ENCODE measurements at regions not wholly inside any gene's neighbourhood (a gene's known extent, or its start where the extent isn't known, plus 50 kb on each side); places are given as distances from the start of the nearest gene placed in this dataset.
"Not testable (repeated sequence)": the region's sequence is repeated elsewhere in the genome, so short reads cannot be mapped to it uniquely, and the experiment has no call there.

DNA sequence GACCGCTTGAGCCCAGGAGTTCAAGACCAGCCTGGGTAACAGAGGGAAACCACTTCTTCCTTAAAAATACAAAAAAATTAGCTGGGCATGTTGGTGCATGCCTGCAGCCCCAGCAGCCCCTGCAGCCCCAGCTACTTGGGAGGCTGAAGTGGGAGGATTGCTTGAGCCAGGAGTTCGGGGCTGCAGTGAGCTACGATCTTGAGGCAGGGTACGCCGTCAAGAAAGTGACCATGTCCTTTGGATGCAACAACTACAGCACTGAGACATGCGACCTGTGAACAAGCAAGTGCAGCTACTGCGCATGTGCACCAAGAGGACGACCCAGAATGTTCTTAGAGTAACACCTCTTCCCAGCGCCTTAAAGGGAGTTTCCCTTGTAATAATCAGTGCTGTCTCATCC is 66.6 kb upstream of the ZNF479 start:
- intact Hi-C loops (cut with DNase I) = no loop called here
- peak; percentile 19 for DNase-seq (ENCODE audit: low spot score)

DNA sequence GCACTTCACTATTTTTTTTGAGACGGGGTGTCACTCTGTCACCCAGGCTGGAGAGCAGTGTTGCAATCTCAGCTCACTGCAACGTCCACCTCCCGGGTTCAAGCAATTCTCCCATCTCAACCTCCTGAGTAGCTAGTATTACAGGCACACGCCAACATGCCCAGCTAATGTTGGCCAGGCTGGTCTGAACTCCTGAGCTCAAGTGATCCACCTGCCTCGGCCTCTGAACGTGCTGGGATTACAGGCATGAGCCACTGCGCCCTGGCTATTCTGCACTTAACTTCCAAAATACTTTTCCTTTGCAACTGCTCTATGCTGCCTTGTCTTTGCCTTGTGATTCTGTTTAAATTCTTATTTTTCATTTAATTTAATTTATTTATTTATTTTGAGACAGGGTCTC is 67.0 kb upstream of the ZNF479 start:
- DNase-seq (ENCODE audit: low spot score) = peak; percentile 22
- intact Hi-C loops (cut with DNase I) = no loop called here

DNA sequence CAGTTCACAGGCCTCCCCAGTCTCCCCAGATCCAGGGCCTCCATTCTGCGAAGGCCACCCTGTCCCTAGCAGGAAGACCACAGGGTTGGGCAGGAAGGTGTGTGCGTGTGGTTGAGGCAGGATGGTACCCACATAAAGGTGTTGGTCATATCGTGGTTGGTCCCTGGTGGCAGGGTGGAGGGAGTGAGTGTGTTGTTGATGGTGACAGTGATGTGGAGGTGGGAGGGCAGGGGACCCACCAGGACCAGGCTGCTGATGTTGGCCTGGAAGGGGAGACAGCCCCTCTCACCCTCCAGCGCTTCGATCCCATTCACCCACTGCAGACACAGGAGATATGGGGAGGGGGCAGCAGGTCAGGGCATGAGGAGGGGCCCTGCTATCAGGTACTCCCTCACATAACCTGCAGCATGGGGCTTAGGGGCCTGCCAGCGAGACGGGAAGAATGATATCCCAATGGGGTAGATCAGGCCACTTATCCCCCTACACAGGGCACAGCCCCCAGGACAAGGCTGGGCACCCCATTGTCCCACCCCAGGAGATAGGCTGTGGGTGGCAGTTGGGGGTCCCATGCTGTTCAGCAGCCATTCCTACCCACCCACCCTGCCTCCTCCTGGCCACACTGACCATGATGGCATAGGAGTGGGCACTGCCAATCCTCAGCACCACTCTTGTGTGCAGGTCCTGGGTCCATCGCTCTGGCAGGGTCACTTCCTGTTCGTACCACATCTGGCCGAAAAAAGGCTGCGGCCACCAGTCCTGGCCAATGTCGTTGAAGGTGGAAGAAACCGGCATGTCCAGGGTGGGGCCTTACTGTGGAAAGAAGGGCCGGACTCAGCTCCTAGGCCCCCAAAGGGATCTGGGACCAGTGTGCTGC is 69.0 kb upstream of the ZNF479 start:
- intact Hi-C loops (cut with DNase I) = no loop called here
- DNase-seq (ENCODE audit: low spot score) = peak; percentile 56

DNA sequence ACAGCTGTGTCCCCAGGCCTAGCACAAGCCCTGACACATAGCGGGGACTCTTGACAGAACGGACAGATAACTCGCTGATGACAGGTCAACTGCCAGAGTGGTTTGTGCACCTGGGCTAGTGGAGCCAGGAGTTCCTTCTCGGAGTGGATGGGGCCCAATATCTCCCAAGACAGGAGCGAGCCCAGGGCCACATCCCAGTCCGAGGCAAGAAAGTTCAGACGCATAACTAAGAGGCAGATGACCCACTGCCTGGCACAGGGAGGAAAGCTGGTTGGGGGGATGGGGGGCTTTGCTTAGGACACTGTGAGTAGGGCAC is 69.6 kb upstream of the ZNF479 start:
- intact Hi-C loops (cut with DNase I) = no loop called here
- DNase-seq (ENCODE audit: low spot score) = no peak

DNA sequence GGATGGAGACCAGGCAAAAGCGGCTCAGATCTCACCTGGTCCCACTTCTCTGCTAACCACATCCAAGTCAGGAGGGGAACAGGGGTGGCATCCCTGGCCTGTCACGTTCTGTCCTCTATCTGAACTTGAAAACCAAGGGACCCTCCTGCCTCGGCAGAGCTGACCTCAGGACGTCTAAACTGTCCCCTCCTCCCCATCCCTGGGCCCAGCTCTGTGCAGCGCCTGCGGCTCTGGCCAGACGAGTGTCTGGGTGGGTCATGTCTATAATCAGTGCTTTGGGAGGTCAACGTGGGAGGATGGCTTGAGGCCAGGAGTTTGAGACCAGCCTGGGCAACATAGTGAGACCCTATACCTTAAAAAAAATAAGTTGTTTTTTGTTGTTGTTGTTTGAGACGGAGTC is 70.0 kb upstream of the ZNF479 start:
- DNase-seq (ENCODE audit: low spot score) = no peak
- intact Hi-C loops (cut with DNase I) = no loop called here

GRCh38 chr7:57203161-57203791 is 71.0 kb upstream of the ZNF479 start:
- peak; percentile 67 for DNase-seq (ENCODE audit: low spot score)
- intact Hi-C loops (cut with DNase I) = no loop called here

- DNase-seq (ENCODE audit: low spot score) = peak; percentile 46
- intact Hi-C loops (cut with DNase I) = not testable (repeated sequence)
Observed at GRCh38 chr7:57203858-57204257, 71.6 kb upstream of the ZNF479 start.

DNA sequence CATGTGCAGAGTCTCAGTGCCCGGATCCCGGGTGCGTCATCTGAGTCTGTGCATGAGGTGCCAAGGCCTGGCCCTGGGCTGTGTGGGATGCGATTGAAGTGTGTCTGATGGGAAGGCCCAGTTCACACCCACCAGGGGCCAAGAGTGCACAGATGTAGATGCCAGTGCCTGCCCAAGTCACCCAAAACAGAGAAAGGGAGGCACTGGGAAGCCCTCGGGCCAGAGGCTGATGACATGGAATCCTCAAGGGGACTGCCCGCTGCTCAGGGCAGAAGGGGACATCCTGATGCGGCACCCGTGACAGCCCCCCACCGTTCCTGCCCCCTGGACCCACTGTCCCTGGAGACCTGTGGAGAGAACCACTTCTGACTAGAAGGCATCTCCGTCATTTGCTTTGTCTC is 72.2 kb upstream of the ZNF479 start:
- DNase-seq (ENCODE audit: low spot score) = peak; percentile 36
- intact Hi-C loops (cut with DNase I) = no loop called here

GRCh38 chr7:57205000-57205399 is 72.8 kb upstream of the ZNF479 start:
- intact Hi-C loops (cut with DNase I) = no loop called here

GRCh38 chr7:57207836-57208235 is 75.6 kb upstream of the ZNF479 start:
- intact Hi-C loops (cut with DNase I) = no loop called here
- no peak for DNase-seq (ENCODE audit: low spot score)

More at GRCh38 chr7:57205000-57205399, 72.8 kb upstream of the ZNF479 start:
- peak; percentile 50 for DNase-seq (ENCODE audit: low spot score)

GRCh38 chr7:57210212-57210611 is 78.0 kb upstream of the ZNF479 start:
- DNase-seq (ENCODE audit: low spot score) = peak; percentile 38
- intact Hi-C loops (cut with DNase I) = no loop called here

- DNase-seq (ENCODE audit: low spot score) = no peak
Observed at GRCh38 chr7:57210871-57211270, 78.6 kb upstream of the ZNF479 start.

DNA sequence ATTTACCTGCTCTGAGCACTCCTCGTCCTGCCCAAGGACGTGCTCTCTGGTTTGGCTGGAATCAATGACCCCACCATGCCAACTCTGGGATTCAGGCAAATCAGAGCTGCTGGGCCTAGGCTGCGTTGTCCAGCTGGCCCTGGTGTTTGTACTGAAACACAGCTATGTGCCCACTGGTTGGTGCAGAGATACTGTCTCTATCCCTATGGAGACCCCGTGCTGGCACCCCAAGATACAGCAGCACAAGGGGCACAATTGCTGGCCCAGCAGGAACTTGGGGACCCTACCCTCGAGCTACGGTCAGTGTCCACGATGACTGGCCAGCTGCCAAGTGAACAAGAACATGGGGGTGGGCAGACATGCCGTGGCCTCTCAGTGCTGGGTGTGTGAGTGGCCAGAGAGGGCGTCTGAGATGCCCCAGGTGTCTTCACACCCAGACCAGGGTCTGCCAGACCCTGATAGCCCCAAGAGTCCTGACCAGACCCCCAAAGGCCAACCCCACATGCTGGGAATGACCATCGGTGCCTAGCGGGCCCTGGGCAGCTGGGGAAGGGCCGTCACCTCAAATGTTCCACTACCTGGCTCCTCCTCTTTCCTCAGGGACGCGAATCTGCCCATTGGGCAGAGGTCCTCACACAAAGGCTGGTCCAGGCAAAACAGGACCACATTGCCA is 79.3 kb upstream of the ZNF479 start:
- intact Hi-C loops (cut with DNase I) = no loop called here
- no peak for DNase-seq (ENCODE audit: low spot score)

More at GRCh38 chr7:57210871-57211270, 78.6 kb upstream of the ZNF479 start:
- intact Hi-C loops (cut with DNase I) = no loop called here

GRCh38 chr7:57215423-57215822 is 83.2 kb upstream of the ZNF479 start:
- DNase-seq (ENCODE audit: low spot score) = no peak
- intact Hi-C loops (cut with DNase I) = no loop called here

DNA sequence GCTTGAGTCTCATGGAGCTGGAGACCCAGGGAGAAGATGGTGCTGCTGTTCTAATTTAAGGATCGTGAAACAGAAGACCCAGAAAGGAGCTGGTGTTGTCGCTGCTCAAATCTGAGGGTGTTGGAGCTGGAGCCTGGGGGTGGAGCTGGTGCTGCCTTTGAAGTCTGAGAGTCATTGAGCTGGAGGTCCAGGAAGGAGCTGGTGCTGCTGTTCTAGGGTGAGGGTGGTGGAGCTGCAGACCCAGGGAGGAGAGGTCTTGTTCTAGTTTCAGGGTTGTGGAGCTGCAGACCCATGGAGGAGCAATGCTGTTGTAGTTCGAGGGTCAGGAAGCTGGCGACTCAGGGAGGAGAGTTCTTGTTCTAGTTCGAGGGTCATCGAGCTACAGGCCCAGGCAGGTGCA is 84.1 kb upstream of the ZNF479 start:
- intact Hi-C loops (cut with DNase I) = no loop called here
- no peak for DNase-seq (ENCODE audit: low spot score)

DNA sequence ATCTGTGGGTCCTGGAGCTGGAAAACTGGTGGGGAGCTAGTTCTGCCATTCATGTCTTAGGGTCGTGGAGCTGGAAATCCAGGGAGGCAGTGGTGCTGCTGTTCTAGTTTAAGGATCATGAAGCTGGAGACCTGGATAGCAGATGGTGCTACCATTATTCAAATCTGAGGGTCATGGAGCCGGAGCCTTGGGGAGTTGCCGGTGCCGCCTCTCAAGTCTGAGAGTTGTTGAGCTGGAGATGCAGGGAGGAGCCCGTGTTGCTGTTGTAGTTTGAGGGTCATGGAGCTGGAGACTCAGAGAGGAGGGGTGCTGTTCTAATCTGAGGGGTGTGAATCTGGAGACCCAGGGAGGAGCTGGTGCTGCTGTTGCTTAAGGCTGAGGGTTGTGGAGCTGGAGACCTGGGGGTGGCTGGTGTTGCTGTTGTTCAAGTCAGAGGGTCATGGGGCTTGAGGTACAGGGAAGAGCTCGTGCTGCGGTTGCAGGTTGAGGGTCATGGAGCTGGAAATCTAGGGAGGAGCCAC is 86.0 kb upstream of the ZNF479 start:
- intact Hi-C loops (cut with DNase I) = no loop called here
- DNase-seq (ENCODE audit: low spot score) = no peak

- intact Hi-C loops (cut with DNase I) = no loop called here
- DNase-seq (ENCODE audit: low spot score) = no peak
Observed at GRCh38 chr7:57220746-57221145, 88.5 kb upstream of the ZNF479 start.

DNA sequence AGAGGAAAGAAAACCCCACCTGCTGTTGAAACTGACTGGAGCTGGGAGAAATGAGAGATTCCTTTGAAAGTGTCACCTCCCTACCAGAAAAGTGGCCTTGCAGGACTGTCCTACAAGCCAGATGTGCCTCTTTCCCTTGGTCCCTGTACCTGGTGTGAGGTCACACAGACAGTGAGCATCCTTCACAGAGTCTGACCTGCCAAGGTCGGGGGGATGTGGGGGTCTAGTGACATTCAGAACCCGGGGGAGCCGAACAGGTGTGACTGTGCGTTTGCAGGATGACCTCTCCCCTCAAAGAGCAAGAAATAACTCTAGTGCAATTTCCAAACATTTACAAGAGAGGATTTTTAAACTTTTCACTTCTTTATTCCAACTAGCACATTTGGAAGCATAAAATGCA is 93.4 kb upstream of the ZNF479 start:
- no peak for DNase-seq (ENCODE audit: low spot score)
- intact Hi-C loops (cut with DNase I) = no loop called here

- DNase-seq (ENCODE audit: low spot score); intact Hi-C loops (cut with DNase I): not testable (repeated sequence)
Observed at GRCh38 chr7:57241236-57241635, 109.0 kb upstream of the ZNF479 start.

DNA sequence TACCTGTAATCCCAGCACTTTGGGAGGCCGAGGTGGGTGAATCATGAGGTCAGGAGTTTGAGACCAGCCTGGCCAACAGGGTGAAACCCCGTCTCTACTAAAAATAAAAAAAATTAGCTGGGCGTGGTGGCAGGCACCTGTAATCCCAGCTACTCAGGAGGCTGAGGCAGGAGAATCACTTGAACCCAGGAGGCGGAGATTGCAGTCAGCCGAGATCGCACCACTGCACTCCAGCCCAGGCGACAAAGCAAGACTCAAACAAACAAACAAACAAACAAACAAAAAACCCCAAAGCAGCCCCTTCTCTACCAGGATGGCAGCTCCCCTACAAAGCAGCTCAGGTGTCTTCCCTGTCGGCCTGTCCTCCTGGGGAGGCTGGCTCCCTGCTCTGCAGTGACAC is 111.3 kb upstream of the ZNF479 start:
- intact Hi-C loops (cut with DNase I); DNase-seq (ENCODE audit: low spot score): not testable (repeated sequence)
